OCI-LY7 (cell line): ENCODE measurements at regions not wholly inside any gene's neighbourhood (a gene's known extent, or its start where the extent isn't known, plus 50 kb on each side); places are given as distances from the start of the nearest gene placed in this dataset.

ENCODE experiments used
- BruUV-seq: library from RNA; stranded (reverse); fragments of 400-500 nt; replicated peaks from 2 replicates; lab custom pipeline; 2021; lab: Mats Ljungman, UMichigan
- CTCF ChIA-PET: fragments of 300-600 bp; sonication (Branson Sonifier 250); formaldehyde crosslinking; loops from one replicate; lab custom pipeline; 2022; ENCODE audit warnings: antibody characterized with exemption; ENCODE audit not compliant: unreplicated experiment; lab: Charles Lee
- POLR2A ChIA-PET: fragments of 300-600 bp; sonication (Branson Sonifier 250); formaldehyde crosslinking; loops from one replicate; lab custom pipeline; 2022; ENCODE audit warnings: antibody characterized with exemption; lab: Charles Lee
- DNase-seq: peaks from one replicate; pipeline ENCODE4 v3.0.0-alpha.2; 2015; ENCODE audit warnings: low spot score
- H2AFZ ChIP-seq: fragments of 200-600 bp; sonication (generic), shearing (Covaris generic); 2 replicates; pipeline ENCODE4 v1.6.1; 2014; ENCODE audit warnings: mild to moderate bottlenecking, antibody characterized with exemption, low read length, moderate library complexity
- H3K27ac ChIP-seq: fragments of 200-600 bp; sonication (generic); 2 replicates; pipeline ENCODE4 v1.5.1; 2014; ENCODE audit warnings: mixed run types, low read depth, mild to moderate bottlenecking, moderate library complexity, low read length, inconsistent platforms; ENCODE audit not compliant: poor library complexity, severe bottlenecking
- H3K36me3 ChIP-seq: fragments of 200-600 bp; sonication (generic); 2 replicates; pipeline ENCODE4 v1.6.1; 2014; ENCODE audit warnings: mild to moderate bottlenecking, antibody characterized with exemption, low read length, moderate library complexity, mixed read lengths; ENCODE audit not compliant: insufficient read depth
- H3K4me1 ChIP-seq: fragments of 200-600 bp; sonication (generic); 2 replicates; pipeline ENCODE4 v1.5.1; 2014; ENCODE audit warnings: mild to moderate bottlenecking, low read length; ENCODE audit not compliant: insufficient read depth, poor library complexity, severe bottlenecking
- H3K4me2 ChIP-seq: fragments of 200-600 bp; sonication (generic); 2 replicates; pipeline ENCODE4 v1.6.1; 2014; ENCODE audit warnings: mild to moderate bottlenecking, low read length
- H3K4me3 ChIP-seq: fragments of 200-600 bp; sonication (generic); 2 replicates; pipeline ENCODE4 v1.5.1; 2014; ENCODE audit warnings: mild to moderate bottlenecking, low read depth, low read length; ENCODE audit not compliant: poor library complexity, severe bottlenecking
- H3K79me2 ChIP-seq: fragments of 200-600 bp; sonication (generic); 2 replicates; pipeline ENCODE4 v1.6.1; 2016; ENCODE audit warnings: low read depth, mild to moderate bottlenecking, low read length, moderate library complexity, mixed read lengths; ENCODE audit not compliant: insufficient read depth
- H3K9me2 ChIP-seq: fragments of 200-600 bp; sonication (generic); 2 replicates; pipeline ENCODE4 v1.6.1; 2016; ENCODE audit warnings: mild to moderate bottlenecking, low read length, mixed read lengths; ENCODE audit not compliant: insufficient read depth
- H3K9me3 ChIP-seq: fragments of 200-600 bp; sonication (generic); 2 replicates; pipeline ENCODE4 v1.6.1; 2014; ENCODE audit warnings: mild to moderate bottlenecking, mixed run types, low read length, mixed read lengths
- H4K20me1 ChIP-seq: fragments of 200-600 bp; sonication (generic); 2 replicates; pipeline ENCODE4 v1.6.1; 2014; ENCODE audit warnings: mild to moderate bottlenecking, antibody characterized with exemption, low read length, moderate library complexity, mixed read lengths; ENCODE audit not compliant: insufficient read depth
- EZH2phosphoT487 ChIP-seq: fragments of 200-600 bp; sonication (generic); IDR thresholded peaks from 2 replicates; pipeline ENCODE4 v1.6.1; 2018; ENCODE audit warnings: low read depth, borderline replicate concordance, mild to moderate bottlenecking, mixed run types, antibody characterized with exemption, low read length, moderate library complexity, mixed read lengths
- intact Hi-C: fragments of 100-400 bp; cut with micrococcal nuclease; formaldehyde crosslinking; loops from one replicate; pipeline ENCODE4 v1.10.0; 2022; ENCODE audit not compliant: unreplicated experiment
- TF ChIP-seq, protein P1 (sequence below): fragments of 200-600 bp; sonication (generic); conservative IDR thresholded peaks from 2 replicates; pipeline ENCODE4 v1.5.1; 2014; ENCODE audit warnings: mild to moderate bottlenecking, antibody characterized with exemption, low read length, moderate library complexity, mixed read lengths

DNA sequence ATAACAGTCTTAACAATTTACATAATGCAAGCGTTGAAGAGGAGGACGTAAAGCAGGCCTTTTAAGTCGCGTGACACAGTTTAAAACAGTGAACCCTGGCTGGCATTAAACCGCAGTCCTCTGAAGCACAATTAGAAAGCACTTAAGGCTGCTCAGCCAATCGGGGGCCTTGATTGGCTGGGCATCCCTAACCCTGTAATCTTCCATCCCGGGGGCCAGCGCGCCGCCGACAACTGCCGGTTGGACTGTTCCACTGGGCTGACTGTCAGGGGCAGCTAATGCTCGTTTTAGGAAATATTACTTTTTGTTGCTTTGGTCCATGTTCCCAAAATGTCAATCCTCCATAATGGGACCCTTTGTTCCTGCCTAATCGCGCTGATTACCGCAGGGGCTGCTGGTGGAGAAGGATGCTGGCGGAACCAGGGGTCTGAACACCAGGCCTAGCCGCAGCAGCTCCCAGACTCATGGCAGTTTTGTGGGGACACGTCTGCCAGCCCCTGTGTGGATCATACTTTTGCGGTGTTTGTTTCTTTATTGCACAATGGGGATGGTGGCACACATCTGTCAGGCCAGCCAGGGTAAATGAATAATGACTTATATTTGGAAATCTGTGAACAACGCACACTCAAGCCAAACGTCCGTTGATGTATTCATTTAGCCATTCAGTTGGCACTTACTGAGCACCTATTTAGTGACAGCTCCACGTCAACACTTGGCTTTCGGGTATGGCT is 127.1 kb upstream of the SPACA7 start:
- H3K4me2 ChIP-seq = no peak overlapping the region
- BruUV-seq = no TSS peak
- no peaks in the 10 kb centered on the region for H3K79me2 ChIP-seq
- H2AFZ ChIP-seq = no peak overlapping the region
- no peak overlapping the region for H3K4me3 ChIP-seq
- no peak for DNase-seq
- intact Hi-C loops = no loop called here
- no peaks in the 10 kb centered on the region for H3K36me3 ChIP-seq
- no peaks in the 10 kb centered on the region for H3K9me3 ChIP-seq
- ChIA-PET POLR2A (no interaction called here), CTCF (no interaction called here)
- TF ChIP-seq, protein P1, sequence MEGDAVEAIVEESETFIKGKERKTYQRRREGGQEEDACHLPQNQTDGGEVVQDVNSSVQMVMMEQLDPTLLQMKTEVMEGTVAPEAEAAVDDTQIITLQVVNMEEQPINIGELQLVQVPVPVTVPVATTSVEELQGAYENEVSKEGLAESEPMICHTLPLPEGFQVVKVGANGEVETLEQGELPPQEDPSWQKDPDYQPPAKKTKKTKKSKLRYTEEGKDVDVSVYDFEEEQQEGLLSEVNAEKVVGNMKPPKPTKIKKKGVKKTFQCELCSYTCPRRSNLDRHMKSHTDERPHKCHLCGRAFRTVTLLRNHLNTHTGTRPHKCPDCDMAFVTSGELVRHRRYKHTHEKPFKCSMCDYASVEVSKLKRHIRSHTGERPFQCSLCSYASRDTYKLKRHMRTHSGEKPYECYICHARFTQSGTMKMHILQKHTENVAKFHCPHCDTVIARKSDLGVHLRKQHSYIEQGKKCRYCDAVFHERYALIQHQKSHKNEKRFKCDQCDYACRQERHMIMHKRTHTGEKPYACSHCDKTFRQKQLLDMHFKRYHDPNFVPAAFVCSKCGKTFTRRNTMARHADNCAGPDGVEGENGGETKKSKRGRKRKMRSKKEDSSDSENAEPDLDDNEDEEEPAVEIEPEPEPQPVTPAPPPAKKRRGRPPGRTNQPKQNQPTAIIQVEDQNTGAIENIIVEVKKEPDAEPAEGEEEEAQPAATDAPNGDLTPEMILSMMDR = no peak
- no peak for TF ChIP-seq EZH2phosphoT487
- H3K9me2 ChIP-seq = no peaks in the 10 kb centered on the region
- no peaks in the 10 kb centered on the region for H3K4me1 ChIP-seq
- H3K27ac ChIP-seq = no peak overlapping the region
- no peaks in the 10 kb centered on the region for H4K20me1 ChIP-seq

DNA sequence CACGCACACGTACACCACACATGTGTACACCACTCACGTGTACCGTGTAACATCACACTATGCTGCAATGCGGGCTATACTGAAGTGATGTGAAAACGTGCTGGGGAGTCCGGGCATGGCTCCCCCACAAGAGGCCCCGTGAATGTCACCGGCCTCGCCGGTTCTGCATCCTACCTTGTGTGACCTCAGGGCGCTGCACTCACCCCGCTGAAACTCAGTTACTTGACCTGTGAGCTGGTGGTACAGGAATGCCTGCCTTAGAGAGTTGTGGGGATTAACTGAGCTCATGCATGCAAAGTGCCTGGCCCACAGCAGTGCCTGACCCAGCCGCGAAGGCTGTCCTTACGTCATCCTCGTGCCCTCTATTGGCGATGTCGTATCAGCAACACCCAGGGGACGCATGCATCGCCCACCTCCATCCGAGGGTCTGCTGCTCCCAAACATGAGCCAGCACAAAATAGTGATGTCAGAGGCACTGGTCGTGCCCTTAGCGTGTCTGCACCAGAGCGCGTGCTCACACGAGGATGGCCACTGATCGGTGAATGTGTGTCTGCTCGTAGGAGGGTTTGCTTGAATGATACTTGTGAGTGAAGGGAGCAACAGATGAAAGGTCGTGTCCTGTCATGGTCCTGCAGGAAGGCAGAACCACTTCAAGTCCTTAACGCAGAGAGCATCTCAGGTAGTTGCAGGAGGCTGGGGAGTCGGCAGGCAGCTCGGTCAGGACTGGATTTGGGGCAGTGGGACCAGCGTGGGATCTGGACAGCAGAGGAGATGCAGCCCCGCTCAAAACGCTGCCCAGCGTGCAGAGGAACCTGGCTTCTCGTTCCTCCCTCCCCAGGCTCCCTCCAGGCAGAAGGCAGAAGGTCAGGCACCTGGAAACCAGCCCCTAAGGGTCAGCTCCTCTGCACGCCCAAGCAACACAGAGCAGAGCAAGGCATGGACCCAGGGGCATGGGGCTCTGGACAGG is 126.2 kb upstream of the SPACA7 start:
- Histone ChIP-seq H2AFZ (no peak overlapping the region), H3K4me2 (no peak overlapping the region), H3K27ac (no peak overlapping the region), H3K4me1 (no peaks in the 10 kb centered on the region), H3K36me3 (no peaks in the 10 kb centered on the region), H3K9me2 (no peaks in the 10 kb centered on the region), H3K9me3 (no peaks in the 10 kb centered on the region), H3K79me2 (no peaks in the 10 kb centered on the region), H3K4me3 (no peak overlapping the region), H4K20me1 (no peaks in the 10 kb centered on the region)
- BruUV-seq = no TSS peak
- intact Hi-C loops = no loop called here
- CTCF ChIA-PET = no interaction called here
- TF ChIP-seq, protein P1 = no peak
- no peak for TF ChIP-seq EZH2phosphoT487
- no peak for DNase-seq
- POLR2A ChIA-PET = interaction anchor here (0.5 kb wide), 1 partner anchor 1728 kb away, joined by 3 read pairs; no protein-coding TSS in a partner anchor
